Activated gamma-delta T cell treated with anti-CD3 and anti-CD28 coated beads, Interleukin-2, amount 50 U/mL, for 16 hours (primary cell): ENCODE measurements at regions not wholly inside any gene's neighbourhood (a gene's known extent, or its start where the extent isn't known, plus 50 kb on each side); places are given as distances from the start of the nearest gene placed in this dataset.

Experiments used
- DNase-seq: peaks from one replicate; pipeline ENCODE4 v3.0.0-alpha.2; 2020; ENCODE audit warnings: low read depth

DNA sequence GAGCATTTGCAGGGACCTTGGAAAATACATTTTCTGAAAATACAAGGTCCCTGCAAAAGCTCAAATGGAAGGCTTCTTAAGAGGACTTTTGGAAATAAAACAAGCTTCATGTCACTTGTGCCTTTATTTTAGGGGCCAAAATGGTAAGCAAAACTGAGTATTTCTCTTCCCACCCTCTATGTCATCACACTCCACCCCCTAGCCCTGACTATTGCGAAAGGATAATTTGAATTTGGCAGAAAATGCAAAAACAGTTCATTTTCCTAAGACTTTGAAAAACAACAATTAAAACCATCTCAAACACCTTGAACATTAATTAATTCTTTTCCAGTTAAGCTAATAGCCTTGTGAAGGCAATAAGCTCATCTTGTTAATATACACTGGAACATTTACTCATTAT, 201.7 kb downstream of the TM2D1 start:
- DNase-seq = no peak

- no peak for DNase-seq
These were observed 204.5 kb downstream of the TM2D1 start for GRCh38 chr1:61520401-61520800.

DNA sequence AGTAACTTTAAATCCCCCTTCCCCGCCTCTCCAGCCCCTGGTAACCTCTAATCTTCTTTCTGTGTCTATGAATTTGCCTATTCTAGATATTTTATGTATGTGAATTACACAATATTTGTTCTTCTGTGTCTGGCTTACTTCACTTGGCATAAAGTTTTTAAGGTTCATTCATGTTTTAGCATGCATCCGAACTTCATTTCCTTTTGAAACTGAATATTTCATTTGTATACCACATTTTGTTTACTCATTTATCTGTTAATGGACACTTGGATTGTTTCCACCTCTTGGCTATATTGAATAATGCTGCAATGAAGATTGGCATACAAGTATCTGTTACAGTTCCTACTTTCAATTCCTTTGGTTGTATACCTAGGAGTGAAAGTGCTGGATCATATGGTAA, 205.3 kb downstream of the TM2D1 start:
- DNase-seq = no peak

GRCh38 chr1:61518670-61519400, 206.1 kb downstream of the TM2D1 start:
- no peak for DNase-seq

- DNase-seq = no peak
These were observed 207.6 kb downstream of the TM2D1 start for GRCh38 chr1:61517345-61517744.

DNA sequence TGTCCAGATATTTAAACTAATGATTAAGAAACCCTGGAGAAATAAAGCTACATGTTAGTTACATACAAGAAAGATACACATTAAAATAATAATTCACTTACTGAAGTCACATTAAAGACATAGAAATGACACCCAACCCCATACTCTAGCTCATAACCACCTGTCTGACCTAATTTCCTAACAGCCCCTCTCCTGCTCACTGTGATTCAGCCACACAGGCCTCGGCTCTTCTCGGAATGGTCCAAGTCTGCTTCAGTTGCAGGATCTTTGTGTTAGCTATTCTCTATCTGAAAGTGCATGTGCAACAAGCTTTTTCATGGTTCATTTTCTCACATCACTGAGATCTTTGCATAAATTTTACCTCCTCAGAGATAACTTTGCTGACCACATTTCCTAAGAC, 209.8 kb downstream of the TM2D1 start:
- DNase-seq = no peak
